Sciatic nerve (tissue), 2 donors: ENCODE measurements at regions not wholly inside any gene's neighbourhood (a gene's known extent, or its start where the extent isn't known, plus 50 kb on each side); places are given as distances from the start of the nearest gene placed in this dataset.
"Not testable (repeated sequence)": the region's sequence is repeated elsewhere in the genome, so short reads cannot be mapped to it uniquely, and the experiment has no call there.

ENCODE experiments used
- ATAC-seq: fragments of 200-7000 bp; cut with Tn5 transposase; one replicate; pipeline ENCODE4 v1.9.1; 2020; ENCODE audit warnings: mild to moderate bottlenecking, moderate library complexity
- DNase-seq: peaks from one replicate; pipeline ENCODE4 v3.0.0-alpha.2; 2020; ENCODE audit warnings: low spot score
- intact Hi-C: fragments of 100-400 bp; cut with DNase I; formaldehyde crosslinking; loops from one replicate; pipeline ENCODE4 v1.14.2; 2022
- donor health status: DM: no; HTN: no; CAD: no.
- donor health status: DM: no; HTN: no; CAD: no.

DNA sequence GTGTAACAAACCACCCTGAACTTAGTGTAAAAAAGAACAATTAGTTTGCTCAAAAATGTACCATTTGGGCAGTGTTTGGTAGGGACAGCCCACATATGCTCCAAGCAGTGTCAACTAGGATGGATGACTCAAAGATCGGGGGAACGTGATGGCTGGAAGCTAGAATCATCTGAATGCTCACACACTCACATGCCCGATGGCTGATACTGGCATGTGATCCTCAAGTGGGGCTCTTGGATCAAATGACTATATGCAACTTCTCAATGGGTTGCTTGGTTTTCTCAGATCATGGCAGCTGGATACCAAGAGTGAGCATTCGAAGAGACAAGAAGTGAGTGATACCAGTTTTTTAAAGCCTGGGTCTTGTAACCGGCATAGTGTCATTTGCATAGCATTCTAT lies 335.9 kb upstream of the KCNMB2 start:
- intact Hi-C loops = no loop called here

DNA sequence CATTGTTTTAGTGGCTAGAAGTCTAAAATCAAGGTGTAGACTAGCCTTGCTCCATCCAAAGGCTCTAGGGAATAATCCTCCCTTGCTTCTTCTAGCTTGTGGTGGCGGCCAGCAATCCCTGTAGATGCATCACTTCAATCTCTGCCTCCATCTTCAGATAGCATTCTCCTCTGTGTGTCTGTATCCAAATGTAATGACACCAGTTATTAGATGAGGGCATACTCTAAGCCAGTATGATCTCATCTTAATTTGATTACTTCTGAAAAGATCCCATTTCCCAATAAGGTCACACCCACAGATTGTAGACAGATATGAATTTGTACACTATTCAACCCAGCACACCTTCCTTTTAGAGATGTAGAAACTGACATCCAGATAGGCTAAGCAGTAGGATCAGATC lies 334.5 kb upstream of the KCNMB2 start:
- DNase-seq (no peak), ATAC-seq (no peak)
- intact Hi-C loops = no loop called here

More for the DNA sequence above, 335.9 kb upstream of the KCNMB2 start:
- ATAC-seq = no peak
- no peak for DNase-seq

DNA sequence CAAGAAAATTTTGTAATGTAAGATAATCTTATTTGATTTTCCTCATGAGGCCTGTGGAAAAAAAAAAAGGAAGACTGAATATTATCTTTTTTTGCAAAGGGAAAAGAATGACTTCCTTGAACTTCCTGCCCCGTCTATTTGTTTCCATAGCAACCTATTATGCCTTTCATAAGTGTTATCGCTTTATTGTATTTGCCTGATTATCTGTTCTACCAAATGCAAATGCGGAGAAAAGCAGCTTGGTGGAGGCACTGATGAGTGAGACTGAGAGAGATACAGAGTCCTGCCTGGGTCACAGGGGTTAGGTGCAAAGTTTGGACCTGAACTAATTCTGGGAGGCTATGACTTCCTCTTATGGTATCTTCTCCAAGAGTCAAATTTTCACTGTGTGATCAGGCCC lies 334.0 kb upstream of the KCNMB2 start:
- intact Hi-C loops = no loop called here
- DNase-seq (no peak), ATAC-seq (no peak)

DNA sequence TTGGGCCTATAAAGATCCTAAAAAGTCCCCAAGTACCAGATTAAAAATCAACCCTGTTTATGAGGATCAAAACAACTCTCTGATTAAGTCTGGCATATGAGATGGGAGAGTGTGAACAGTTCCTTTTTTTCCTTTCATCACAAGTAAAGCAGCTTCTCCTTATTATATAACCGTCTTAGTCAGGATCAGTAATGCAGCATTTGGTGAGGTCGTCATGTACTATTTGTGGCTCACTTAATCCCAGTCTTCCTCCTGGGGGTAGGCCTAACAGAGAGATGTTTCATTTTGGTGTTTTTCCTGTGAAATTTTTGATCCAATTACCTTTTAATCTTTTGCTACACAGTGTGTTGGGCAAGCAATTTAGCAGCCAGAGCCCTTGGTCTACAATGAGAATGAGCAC lies 333.1 kb upstream of the KCNMB2 start:
- ATAC-seq (peak; percentile 90), DNase-seq (no peak)
- intact Hi-C loops = no loop called here

DNA sequence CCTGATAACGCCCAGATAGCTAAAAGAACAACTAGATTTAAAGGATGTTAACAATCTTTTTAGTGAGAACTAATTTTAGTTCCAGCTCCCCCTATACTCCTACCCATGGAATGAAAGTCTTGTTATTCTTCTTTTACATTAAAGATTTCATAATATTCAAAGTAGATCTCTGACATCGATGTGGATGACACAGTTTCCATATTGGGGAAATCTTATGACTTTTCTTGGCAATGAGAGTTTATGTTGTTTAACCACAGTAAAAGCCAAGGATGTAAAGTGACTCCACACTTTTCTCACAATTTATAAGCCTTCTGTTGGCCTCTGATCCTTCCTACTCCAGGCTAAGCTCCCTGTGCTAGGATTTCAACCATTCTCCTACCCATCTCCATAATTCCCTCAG lies 332.6 kb upstream of the KCNMB2 start:
- ATAC-seq (no peak), DNase-seq (no peak)
- intact Hi-C loops = no loop called here

DNA sequence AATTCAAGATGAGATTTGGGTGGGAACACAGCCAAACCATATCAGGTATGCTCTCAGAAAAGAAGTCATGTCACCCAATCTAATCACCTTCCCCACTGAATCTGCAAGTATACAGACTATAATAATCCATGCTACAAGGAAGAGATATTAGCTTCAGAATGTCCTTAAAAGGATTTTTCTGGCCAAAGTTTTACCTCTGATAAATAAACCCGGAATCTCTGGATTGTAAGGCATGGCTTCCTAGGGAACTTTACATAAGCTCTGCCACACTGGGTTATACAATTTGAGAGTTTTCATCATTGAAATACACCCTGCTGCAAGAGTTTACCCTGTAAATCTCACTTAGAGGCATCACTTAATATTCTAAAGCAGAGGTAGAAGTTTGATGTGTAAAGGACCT lies 330.5 kb upstream of the KCNMB2 start:
- no peak for ATAC-seq
- intact Hi-C loops = no loop called here
- DNase-seq = no peak

DNA sequence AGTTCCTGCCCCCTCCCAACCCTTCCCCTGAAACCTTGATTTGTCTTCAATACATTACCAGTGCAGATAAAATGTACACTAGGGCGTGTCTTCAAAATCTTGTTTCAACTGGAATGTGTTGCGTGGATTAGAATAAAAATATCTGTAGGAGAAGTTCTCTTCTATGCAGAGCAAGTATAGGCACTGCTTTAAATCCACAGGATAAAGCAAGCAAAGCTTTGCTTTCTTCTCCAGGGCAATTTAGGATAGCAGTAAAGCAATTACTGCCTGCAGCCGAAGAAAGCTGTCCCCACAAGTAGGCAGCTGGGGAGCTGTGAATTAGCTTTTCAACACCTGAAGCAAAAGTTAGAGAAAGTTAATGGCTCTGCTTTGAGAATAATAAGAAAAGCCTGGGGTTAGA lies 329.7 kb upstream of the KCNMB2 start:
- intact Hi-C loops = no loop called here
- DNase-seq = no peak
- no peak for ATAC-seq

DNA sequence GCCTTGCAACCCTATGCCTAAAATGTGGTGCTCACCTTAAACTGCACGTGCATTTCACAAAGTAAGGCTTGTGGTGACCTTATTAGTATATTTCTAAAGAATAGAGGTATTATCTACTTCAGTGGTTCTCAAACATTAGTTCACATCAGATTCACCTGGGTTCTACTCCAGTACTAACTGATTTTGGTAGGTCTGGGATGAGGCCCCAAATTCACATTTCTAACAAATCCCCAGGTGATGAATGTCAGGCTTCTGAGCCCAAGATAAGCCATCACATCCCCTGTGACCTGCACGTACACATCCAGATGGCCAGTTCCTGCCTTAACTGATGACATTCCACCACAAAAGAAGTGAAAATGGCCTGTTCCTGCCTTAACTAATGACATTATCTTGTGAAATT lies 329.1 kb upstream of the KCNMB2 start:
- ATAC-seq, intact Hi-C loops, DNase-seq: not testable (repeated sequence)

DNA sequence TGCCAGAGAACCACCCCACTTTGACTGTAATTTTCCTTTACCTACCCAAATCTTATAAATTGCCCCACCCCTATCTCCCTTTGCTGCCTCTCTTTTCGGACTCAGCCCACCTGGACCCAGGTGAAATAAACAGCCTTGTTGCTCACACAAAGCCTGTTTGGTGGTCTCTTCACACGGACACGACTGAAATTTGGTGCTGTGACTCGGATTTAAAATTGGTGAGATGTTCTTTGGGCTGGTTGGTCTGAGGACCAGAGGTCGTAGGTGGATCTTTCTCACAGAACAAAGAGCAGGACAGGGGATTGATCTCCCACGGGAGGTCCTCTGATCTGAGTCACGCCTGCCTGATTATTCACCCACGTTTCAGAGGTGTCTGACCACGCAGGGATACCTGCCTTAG lies 328.6 kb upstream of the KCNMB2 start:
- DNase-seq, intact Hi-C loops, ATAC-seq: not testable (repeated sequence)

DNA sequence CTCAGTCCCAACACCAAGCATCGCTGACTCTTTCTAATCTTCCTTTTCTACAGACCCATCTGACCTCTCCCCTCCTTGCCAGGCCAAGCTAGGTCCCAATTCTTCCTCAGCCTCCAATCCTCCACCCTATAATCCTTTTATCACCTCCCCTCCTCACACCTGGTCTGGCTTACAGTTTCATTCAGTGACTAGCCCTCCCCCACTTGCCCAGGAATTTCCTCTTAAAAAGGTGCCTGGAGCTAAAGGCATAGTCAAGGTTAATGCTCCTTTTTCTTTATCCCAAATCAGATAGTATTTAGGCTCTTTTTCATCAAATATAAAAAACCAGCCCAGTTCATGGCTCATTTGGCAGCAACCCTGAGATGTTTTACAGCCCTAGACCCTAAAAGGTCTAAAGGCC lies 327.1 kb upstream of the KCNMB2 start:
- DNase-seq, ATAC-seq, intact Hi-C loops: not testable (repeated sequence)

DNA sequence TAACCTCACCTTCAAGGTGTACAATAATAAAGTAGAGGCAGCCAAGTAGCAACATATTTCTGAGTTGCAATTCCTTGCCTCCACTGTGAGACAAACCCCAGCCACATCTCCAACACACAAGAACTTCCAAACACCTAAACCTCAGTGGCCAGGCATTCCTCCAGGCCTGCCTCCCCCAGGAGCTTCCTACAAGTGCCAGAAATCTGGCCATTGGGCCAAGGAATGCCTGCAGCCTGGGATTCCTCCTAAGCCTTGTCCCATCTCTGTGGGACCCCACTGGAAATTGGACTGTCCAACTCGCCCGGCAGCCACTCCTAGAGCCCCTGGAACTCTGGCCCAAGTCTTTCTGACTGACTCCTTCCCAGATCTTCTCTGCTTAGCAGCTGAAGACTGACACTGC lies 326.6 kb upstream of the KCNMB2 start:
- ATAC-seq, intact Hi-C loops, DNase-seq: not testable (repeated sequence)

DNA sequence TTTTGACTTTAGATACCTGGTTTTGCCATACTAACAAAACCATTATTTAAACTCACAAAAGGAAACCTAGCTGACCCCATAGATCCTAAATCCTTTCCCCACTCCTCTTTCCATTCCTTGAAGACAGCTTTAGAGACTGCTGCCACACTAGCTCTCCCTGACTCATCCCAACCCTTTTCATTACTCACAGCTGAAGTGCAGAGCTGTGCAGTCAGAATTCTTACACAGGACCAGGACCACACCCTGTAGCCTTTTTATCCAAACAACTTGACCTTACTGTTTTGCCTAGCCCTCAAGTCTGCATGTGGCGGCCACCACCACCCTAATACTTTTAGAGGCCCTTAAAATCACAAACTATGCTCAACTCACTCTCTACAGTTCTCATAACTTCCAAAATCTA lies 325.1 kb upstream of the KCNMB2 start:
- intact Hi-C loops, DNase-seq, ATAC-seq: not testable (repeated sequence)

DNA sequence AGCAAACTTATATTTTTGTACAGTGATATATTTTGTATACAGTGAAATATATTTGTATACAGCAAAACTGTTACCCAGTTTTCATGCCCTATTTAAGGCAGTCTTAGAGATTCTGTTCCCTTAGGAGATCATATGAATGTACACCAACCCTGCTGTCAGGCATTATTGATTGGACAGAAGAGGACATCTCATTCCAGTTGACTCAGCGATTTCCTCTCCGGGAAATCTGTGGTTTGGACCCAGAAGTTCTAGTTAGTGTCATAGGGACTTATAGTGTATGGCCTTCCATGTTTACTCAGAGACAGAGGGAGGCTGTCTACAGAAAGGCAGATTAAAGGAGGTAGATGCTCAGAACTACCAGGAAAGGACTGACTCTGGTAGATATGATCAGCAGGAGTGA lies 318.8 kb upstream of the KCNMB2 start:
- intact Hi-C loops = no loop called here
- no peak for ATAC-seq

DNA sequence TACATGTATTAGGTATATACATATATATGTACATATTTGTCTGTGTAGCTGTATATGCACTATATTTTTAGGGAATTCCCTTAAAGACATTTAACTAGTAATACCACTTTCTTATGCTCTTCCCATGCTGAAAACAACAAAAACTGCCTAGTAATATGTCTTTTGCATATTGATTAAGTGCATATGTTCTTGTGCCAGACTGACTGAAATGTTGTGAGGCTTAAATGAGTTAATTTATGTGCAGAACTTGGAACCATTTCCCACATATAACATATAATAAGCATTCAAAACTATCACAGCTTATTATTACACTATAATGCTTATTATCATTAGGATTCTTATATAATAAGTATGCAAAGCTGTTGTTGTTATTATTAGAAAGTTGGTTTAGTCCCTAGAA lies 318.0 kb upstream of the KCNMB2 start:
- no peak for DNase-seq
- intact Hi-C loops = no loop called here
- ATAC-seq = no peak

More for the DNA sequence above, 318.8 kb upstream of the KCNMB2 start:
- no peak for DNase-seq

DNA sequence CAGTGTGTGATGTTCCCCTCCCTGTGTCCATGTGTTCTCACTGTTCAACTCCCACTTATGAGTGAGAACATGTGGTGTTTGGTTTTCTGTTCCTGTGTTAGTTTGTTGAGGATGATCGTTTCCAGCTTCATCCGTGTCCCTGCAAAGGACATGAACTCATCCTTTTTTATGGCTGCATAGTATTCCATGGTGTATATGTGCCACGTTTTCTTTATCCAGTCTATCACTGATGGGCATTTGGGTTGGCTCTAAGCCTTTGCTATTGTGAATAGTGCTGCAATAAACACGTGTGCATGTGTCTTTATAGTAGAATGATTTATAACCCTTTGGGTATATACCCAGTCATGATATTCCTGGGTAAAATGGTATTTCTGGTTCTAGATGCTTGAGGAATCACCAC lies 316.6 kb upstream of the KCNMB2 start:
- DNase-seq, ATAC-seq, intact Hi-C loops: not testable (repeated sequence)

DNA sequence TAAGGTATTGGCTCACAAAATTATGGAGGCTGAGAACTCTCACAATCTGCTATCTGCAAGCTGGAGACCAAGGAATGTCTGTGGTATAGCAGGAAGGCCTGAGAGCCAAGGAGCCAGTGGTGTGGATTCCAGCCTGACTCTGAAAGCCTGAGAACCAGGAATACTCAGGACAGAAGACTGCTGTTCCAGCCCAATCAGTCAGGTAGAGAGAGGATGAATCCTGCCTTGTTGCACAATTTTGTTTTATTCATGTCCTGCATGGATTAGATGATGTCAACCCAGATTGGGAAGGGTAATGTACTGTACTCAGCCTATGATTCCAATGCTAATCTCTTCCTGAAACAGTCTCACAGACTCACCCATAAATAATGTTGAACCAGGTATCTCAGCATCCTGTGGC lies 312.4 kb upstream of the KCNMB2 start:
- no peak for ATAC-seq
- no peak for DNase-seq
- intact Hi-C loops = no loop called here

DNA sequence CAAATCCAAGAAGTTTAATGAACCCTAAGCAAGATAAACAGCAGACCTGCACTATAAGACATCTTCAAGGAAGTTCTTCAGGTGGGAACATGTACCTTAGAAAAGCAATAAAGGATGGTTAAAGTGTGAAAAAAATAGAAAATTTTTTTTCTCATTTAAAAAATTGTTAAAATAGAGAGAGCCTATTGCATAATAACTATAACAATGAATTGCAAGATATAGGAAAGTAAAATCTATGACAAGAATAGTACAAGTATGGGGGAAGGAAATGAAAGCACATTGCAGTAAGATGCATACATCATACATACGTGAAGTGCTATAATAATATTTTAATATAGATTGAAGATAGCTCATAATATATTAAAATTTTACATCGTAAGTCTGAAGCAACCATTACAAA lies 310.1 kb upstream of the KCNMB2 start:
- ATAC-seq (no peak), DNase-seq (no peak)
- intact Hi-C loops = no loop called here

DNA sequence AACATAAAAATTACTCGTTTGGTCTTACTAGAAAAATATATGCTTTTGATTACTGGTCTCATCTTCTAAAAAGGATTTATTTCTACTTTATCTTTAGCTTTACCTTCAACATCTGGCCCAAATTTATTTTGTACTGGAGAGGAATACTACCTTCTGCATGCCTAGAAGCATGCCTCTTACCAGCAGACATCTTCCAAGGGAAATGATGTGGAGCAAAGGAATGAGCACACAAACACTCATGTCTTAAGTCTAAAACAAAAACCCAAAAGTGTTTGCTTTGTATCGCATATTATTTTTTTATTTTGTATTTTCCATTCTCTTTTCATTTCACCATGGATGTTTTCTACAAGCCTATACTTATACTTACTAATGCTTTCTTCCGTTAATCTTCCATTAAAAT lies 304.6 kb upstream of the KCNMB2 start:
- DNase-seq = no peak
- intact Hi-C loops = no loop called here
- no peak for ATAC-seq

DNA sequence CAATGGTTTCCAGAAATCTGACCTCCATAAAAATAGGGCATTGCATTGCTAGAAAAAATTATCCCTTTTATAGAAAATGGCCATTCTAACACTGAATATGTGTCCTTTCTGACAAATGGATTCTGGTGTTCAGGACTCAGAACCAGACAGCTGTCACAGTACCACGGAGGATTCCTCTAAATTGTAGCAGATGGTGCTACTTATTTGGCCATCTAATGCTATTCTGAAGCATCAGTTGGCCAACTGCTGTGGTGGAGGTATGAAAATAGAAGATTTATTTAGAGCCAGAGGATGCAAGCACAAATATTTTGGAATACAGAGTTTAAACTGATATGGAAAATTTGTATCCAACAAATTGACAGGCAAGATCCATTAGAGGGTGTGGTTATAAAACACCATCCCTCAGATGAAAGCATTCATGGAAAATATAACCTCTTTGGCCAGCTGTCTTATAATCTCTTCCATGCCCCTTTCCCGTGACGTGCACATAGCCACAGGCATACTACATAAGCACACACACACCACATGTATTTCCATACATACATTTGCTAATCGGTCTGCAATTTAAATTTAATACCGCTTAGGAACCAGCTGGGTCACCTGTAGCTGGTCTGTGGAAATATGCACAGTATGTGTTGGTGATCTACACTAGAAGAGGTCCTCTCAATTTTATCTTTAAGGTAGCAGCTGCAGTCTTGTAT lies 302.7 kb upstream of the KCNMB2 start:
- DNase-seq (no peak), ATAC-seq (no peak)
- intact Hi-C loops = no loop called here

DNA sequence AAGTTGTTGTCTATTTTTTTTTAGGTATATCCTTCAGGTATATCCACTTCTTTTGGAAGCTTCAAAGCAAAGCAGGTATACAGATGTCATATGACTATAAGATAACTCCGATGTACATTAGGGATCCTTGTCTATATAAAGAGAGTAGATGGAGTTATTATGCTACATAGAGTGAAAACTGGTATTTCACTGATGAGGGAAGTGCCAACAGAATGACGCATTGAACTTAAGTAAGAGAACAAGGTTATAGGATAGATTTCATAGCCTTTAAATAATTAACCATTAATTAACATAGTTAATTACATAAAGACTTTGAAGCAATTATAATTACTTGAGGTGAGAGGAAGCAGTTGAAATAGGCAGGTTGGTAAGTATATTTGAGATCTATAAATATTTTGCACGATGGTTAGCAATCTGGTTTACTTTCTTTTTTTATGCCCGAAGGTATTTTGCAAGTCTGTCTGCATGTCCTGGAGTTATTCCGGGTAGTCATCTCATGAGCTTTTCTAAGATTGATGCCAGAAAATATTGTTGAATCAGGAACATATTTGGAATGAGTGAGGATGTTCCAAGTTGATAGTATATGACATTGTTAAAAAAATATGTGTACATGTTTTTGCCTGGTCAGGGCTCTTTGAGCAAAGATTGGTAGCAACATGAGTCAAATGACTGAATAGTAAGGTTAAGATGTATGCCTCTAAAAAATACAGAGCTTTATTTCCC lies 299.5 kb upstream of the KCNMB2 start:
- intact Hi-C loops = no loop called here
- no peak for DNase-seq
- no peak for ATAC-seq

DNA sequence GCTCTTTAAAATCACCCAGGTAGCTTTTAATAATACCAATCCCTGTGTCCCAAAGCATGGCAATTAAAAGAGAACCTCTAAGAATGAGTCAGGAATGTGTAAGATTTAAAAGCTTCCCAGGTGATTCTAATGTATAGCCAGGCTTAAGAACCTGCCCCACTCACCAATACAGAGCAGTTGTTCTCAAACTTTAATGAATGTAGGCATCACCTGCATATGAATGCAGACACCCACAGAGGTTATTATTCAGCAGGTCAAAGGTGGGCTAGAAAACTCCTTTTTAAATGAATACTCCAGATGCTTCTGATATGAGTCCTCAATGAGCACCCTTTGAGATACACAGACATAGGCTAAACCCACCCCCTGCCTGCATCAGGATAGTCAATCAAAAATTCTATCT lies 298.1 kb upstream of the KCNMB2 start:
- DNase-seq = no peak

More for the DNA sequence above, 298.1 kb upstream of the KCNMB2 start:
- ATAC-seq = no peak
- intact Hi-C loops = no loop called here
